ENCODE measurements at regions not wholly inside any gene's neighbourhood (a gene's known extent, or its start where the extent isn't known, plus 50 kb on each side); places are given as distances from the start of the nearest gene placed in this dataset.
"Not testable (repeated sequence)": the region's sequence is repeated elsewhere in the genome, so short reads cannot be mapped to it uniquely, and the experiment has no call there.

- Histone ChIP-seq H3K4me1 (ENCODE audit: control insufficient read depth in 2 of 3, insufficient read depth in 2 of 3, low read depth in 1 of 3, low read length in 3 of 3) (no peaks in the 10 kb centered on the region), H3K9me3 (ENCODE audit: control insufficient read depth in 2 of 3, insufficient read depth in 1 of 3, low read length in 3 of 3) (no peaks in the 10 kb centered on the region), H3K27me3 (ENCODE audit: control insufficient read depth, insufficient read depth, low read length) (no peaks in the 10 kb centered on the region), H3K27ac (ENCODE audit: low read depth in 2 of 2, low read length in 2 of 2) (no peak overlapping the region), H3K4me3 (ENCODE audit: low read length in 3 of 3) (no peak overlapping the region), H3K9ac (ENCODE audit: low read length in 3 of 3) (no peak overlapping the region), H3K36me3 (ENCODE audit: control insufficient read depth in 2 of 3, insufficient read depth in 3 of 3, low read length in 3 of 3) (no peaks in the 10 kb centered on the region)
- intact Hi-C loops (cut with DNase I): no loop called here
- FAIRE-seq (no peak), DNase-seq (no peak)
- no peak for TF ChIP-seq CTCF (IDR thresholded peaks at IDR 0.05; ENCODE audit: borderline replicate concordance, extremely low read depth, insufficient read depth)
These were observed 447.5 kb downstream of the BUD13 start for GRCh38 chr11:116325247-116325646.

DNA sequence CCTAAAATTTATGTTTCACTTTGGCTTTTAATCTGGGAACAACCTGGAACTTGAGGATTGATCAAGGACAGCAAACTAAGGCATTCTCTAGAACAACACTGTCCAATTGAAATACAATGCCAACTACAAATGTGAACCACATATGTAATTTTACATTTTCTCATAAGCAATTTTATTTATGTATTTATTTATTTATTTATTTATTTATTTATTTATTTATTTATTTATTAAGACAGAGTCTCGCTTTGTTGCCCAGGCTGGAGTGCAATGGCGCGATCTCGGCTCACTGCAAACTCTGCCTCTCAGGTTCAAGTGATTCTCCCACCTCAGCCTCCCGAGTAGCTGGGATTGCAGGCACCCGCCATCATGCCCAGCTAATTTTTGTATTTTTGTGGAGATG, 448.7 kb downstream of the BUD13 start:
- FAIRE-seq; intact Hi-C loops (cut with DNase I); H3K27me3 ChIP-seq (ENCODE audit: control insufficient read depth, insufficient read depth, low read length); H3K27ac ChIP-seq (ENCODE audit: low read depth in 2 of 2, low read length in 2 of 2); H3K9me3 ChIP-seq (ENCODE audit: control insufficient read depth in 2 of 3, insufficient read depth in 1 of 3, low read length in 3 of 3); H3K36me3 ChIP-seq (ENCODE audit: control insufficient read depth in 2 of 3, insufficient read depth in 3 of 3, low read length in 3 of 3); H3K9ac ChIP-seq (ENCODE audit: low read length in 3 of 3); DNase-seq; H3K4me3 ChIP-seq (ENCODE audit: low read length in 3 of 3); H3K4me1 ChIP-seq (ENCODE audit: control insufficient read depth in 2 of 3, insufficient read depth in 2 of 3, low read depth in 1 of 3, low read length in 3 of 3): not testable (repeated sequence)

DNA sequence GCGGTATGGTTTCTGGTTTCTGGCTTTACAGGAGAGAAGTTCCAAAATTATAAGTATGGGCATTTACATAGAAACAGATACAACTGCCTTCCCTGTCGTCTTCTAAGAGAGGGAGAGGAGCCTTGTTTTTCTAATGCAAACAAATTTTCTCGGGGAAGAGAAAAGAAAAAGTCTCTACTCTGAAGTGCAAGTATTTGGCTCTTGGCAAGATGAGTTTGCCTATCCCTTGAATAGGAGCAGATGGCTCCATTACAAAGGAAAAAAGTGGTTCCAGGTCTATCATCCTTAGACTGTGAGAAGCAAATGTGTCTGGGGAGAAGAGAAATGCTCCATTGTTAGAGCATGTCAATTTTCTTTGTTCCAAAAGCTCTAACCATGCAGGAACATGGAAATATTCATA, 455.6 kb downstream of the BUD13 start:
- FAIRE-seq (no peak), DNase-seq (no peak)
- Histone ChIP-seq H3K9ac (ENCODE audit: low read length in 3 of 3) (no peak overlapping the region), H3K27ac (ENCODE audit: low read depth in 2 of 2, low read length in 2 of 2) (no peak overlapping the region), H3K27me3 (ENCODE audit: control insufficient read depth, insufficient read depth, low read length) (no peaks in the 10 kb centered on the region), H3K9me3 (ENCODE audit: control insufficient read depth in 2 of 3, insufficient read depth in 1 of 3, low read length in 3 of 3) (no peaks in the 10 kb centered on the region), H3K4me3 (ENCODE audit: low read length in 3 of 3) (no peak overlapping the region), H3K4me1 (ENCODE audit: control insufficient read depth in 2 of 3, insufficient read depth in 2 of 3, low read depth in 1 of 3, low read length in 3 of 3) (peaks cover 0 to 5% (median 0%) of the 10 kb centered on the region in 3 donors), H3K36me3 (ENCODE audit: control insufficient read depth in 2 of 3, insufficient read depth in 3 of 3, low read length in 3 of 3) (no peaks in the 10 kb centered on the region)
- no peak for TF ChIP-seq CTCF (IDR thresholded peaks at IDR 0.05; ENCODE audit: borderline replicate concordance, extremely low read depth, insufficient read depth)
- intact Hi-C loops (cut with DNase I): no loop called here

DNA sequence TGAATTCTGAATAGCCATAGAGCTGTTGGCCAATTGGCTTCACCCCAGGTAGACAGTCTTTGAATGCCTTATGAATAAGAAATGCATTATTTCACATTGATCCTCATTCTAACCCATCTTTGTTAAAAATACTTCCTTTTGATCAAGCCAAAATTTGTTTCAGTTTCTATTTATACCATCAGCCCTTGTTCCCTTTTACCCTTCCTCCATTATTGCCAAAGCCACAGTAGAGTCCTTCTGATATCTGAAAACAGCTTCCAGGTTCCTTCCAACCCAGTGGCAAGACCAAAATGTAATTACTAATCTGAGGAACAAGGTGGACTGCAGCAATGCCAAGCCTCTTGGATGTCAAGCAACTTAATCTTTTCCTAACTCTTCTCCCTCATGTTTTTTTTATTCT, 458.8 kb downstream of the BUD13 start:
- Histone ChIP-seq H3K9me3 (ENCODE audit: control insufficient read depth in 2 of 3, insufficient read depth in 1 of 3, low read length in 3 of 3) (no peaks in the 10 kb centered on the region), H3K9ac (ENCODE audit: low read length in 3 of 3) (no peak overlapping the region), H3K4me3 (ENCODE audit: low read length in 3 of 3) (no peak overlapping the region), H3K36me3 (ENCODE audit: control insufficient read depth in 2 of 3, insufficient read depth in 3 of 3, low read length in 3 of 3) (no peaks in the 10 kb centered on the region), H3K27ac (ENCODE audit: low read depth in 2 of 2, low read length in 2 of 2) (no peak overlapping the region), H3K4me1 (ENCODE audit: control insufficient read depth in 2 of 3, insufficient read depth in 2 of 3, low read depth in 1 of 3, low read length in 3 of 3) (peaks cover 0 to 5% (median 0%) of the 10 kb centered on the region in 3 donors), H3K27me3 (ENCODE audit: control insufficient read depth, insufficient read depth, low read length) (no peaks in the 10 kb centered on the region)
- FAIRE-seq (no peak), DNase-seq (no peak)
- no peak for TF ChIP-seq CTCF (IDR thresholded peaks at IDR 0.05; ENCODE audit: borderline replicate concordance, extremely low read depth, insufficient read depth)
- intact Hi-C loops (cut with DNase I): no loop called here
